SK-N-SH treated with all-trans-retinoic acid at 6 μM for 48 hours (cell line): ENCODE measurements at regions not wholly inside any gene's neighbourhood (a gene's known extent, or its start where the extent isn't known, plus 50 kb on each side); places are given as distances from the start of the nearest gene placed in this dataset.

Experiments
- ATAC-seq: fragments of 200-7000 bp; cut with Tn5 transposase; 3 replicates; pipeline ENCODE4 v1.9.1; 2020; ENCODE audit warnings: mild to moderate bottlenecking, moderate library complexity
- ARNTL ChIP-seq: fragments of 450-650 bp; formaldehyde crosslinking; IDR thresholded peaks from 2 replicates; pipeline ENCODE4 v1.5.0; 2020; ENCODE audit warnings: low read depth, mild to moderate bottlenecking, moderate library complexity, borderline replicate concordance
- CREB5 ChIP-seq: fragments of 250-450 bp; sonication (Bioruptor Pico); IDR thresholded peaks from 2 replicates; pipeline ENCODE4 v1.5.1; 2020; ENCODE audit warnings: low read depth, mild to moderate bottlenecking, moderate library complexity
- CSDC2 ChIP-seq: fragments of 250-450 bp; sonication (Bioruptor Pico); IDR thresholded peaks from 2 replicates; pipeline ENCODE4 v1.5.0; 2020; ENCODE audit warnings: mild to moderate bottlenecking, moderate library complexity
- CSRNP3 ChIP-seq: fragments of 250-450 bp; sonication (Bioruptor Pico); IDR thresholded peaks from 2 replicates; pipeline ENCODE4 v1.5.1; 2021; ENCODE audit warnings: mild to moderate bottlenecking, moderate library complexity
- GLIS3 ChIP-seq: fragments of 250-450 bp; sonication (Bioruptor Pico); IDR thresholded peaks from 2 replicates; pipeline ENCODE4 v1.5.0; 2020; ENCODE audit warnings: mild to moderate bottlenecking, moderate library complexity
- ISL1 ChIP-seq: fragments of 250-450 bp; sonication (Bioruptor Pico); IDR thresholded peaks from 2 replicates; pipeline ENCODE4 v2.1.2; 2022; ENCODE audit warnings: mild to moderate bottlenecking, moderate library complexity
- OSR1 ChIP-seq: fragments of 250-450 bp; sonication (Bioruptor Pico); IDR thresholded peaks from 2 replicates; pipeline ENCODE4 v1.8.0; 2022; ENCODE audit warnings: moderate library complexity, mild to moderate bottlenecking, inconsistent platforms
- PATZ1 ChIP-seq: fragments of 250-450 bp; sonication (Bioruptor Pico); IDR thresholded peaks from 2 replicates; pipeline ENCODE4 v1.8.0; 2020; ENCODE audit warnings: mild to moderate bottlenecking, moderate library complexity, borderline replicate concordance
- POU6F1 ChIP-seq: fragments of 250-450 bp; sonication (Bioruptor Pico); IDR thresholded peaks from 2 replicates; pipeline ENCODE4 v1.8.0; 2021; ENCODE audit warnings: low read depth, mild to moderate bottlenecking, moderate library complexity, borderline replicate concordance
- PPARA ChIP-seq: fragments of 250-450 bp; sonication (Bioruptor Pico); IDR thresholded peaks from 2 replicates; pipeline ENCODE4 v1.5.0; 2020; ENCODE audit warnings: mild to moderate bottlenecking, borderline replicate concordance
- RARB ChIP-seq: fragments of 250-450 bp; sonication (Bioruptor Pico); IDR thresholded peaks from 2 replicates; pipeline ENCODE4 v1.8.0; 2021; ENCODE audit warnings: mild to moderate bottlenecking, moderate library complexity
- SNAI2 ChIP-seq: fragments of 250-450 bp; sonication (Bioruptor Pico); IDR thresholded peaks from 2 replicates; pipeline ENCODE4 v1.5.0; 2020; ENCODE audit warnings: mild to moderate bottlenecking, moderate library complexity
- TCF4 ChIP-seq: fragments of 250-450 bp; sonication (Bioruptor Pico); IDR thresholded peaks from 2 replicates; pipeline ENCODE4 v1.8.0; 2021; ENCODE audit warnings: mild to moderate bottlenecking, moderate library complexity, borderline replicate concordance
- TOX ChIP-seq: fragments of 250-450 bp; sonication (Bioruptor Pico); IDR thresholded peaks from 2 replicates; pipeline ENCODE4 v1.8.0; 2021; ENCODE audit warnings: mild to moderate bottlenecking, moderate library complexity, borderline replicate concordance
- TSHZ2 ChIP-seq: fragments of 250-450 bp; sonication (Bioruptor Pico); IDR thresholded peaks from 2 replicates; pipeline ENCODE4 v1.5.0; 2020; ENCODE audit warnings: mild to moderate bottlenecking, moderate library complexity
- ZC3H10 ChIP-seq: fragments of 250-450 bp; sonication (Bioruptor Pico); IDR thresholded peaks from 2 replicates; pipeline ENCODE4 v1.5.1; 2021; ENCODE audit warnings: mild to moderate bottlenecking, moderate library complexity
- ZFP3 ChIP-seq: fragments of 250-450 bp; sonication (Bioruptor Pico); IDR thresholded peaks from 2 replicates; pipeline ENCODE4 v1.5.0; 2020; ENCODE audit warnings: mild to moderate bottlenecking, moderate library complexity
- ZFP30 ChIP-seq: fragments of 450-650 bp; formaldehyde crosslinking; IDR thresholded peaks from 2 replicates; pipeline ENCODE4 v1.5.0; 2022; ENCODE audit warnings: mild to moderate bottlenecking, moderate library complexity
- ZNF70 ChIP-seq: fragments of 450-650 bp; formaldehyde crosslinking; IDR thresholded peaks from 2 replicates; pipeline ENCODE4 v1.5.0; 2020; ENCODE audit warnings: mild to moderate bottlenecking, moderate library complexity
- ZNF8 ChIP-seq: fragments of 450-650 bp; formaldehyde crosslinking; IDR thresholded peaks from 2 replicates; pipeline ENCODE4 v1.5.0; 2020; ENCODE audit warnings: mild to moderate bottlenecking, moderate library complexity

- no peak for ATAC-seq
- TF ChIP-seq ARNTL (CRISPR knock-in tag) (no peak), ZC3H10 (CRISPR knock-in tag) (no peak), TCF4 (no peak), CREB5 (CRISPR knock-in tag) (no peak), ZFP3 (CRISPR knock-in tag) (no peak), TSHZ2 (no peak), TOX (CRISPR knock-in tag) (no peak), POU6F1 (CRISPR knock-in tag) (no peak), GLIS3 (CRISPR knock-in tag) (no peak), CSRNP3 (CRISPR knock-in tag) (no peak), RARB (no peak), CSDC2 (CRISPR knock-in tag) (no peak), ZNF70 (no peak), PPARA (CRISPR knock-in tag) (no peak), ZNF8 (CRISPR knock-in tag) (no peak), OSR1 (no peak), PATZ1 (no peak), ZFP30 (CRISPR knock-in tag) (no peak), ISL1 (no peak)
Observed at GRCh38 chrX:86930419-86930818, 587.2 kb upstream of the KLHL4 start.

GRCh38 chrX:86935988-86936387, 581.6 kb upstream of the KLHL4 start:
- TF ChIP-seq POU6F1 (CRISPR knock-in tag) (no peak), SNAI2 (CRISPR knock-in tag) (no peak), TSHZ2 (no peak)
- ATAC-seq, result no peak
